K562 (cell line): ENCODE measurements at regions not wholly inside any gene's neighbourhood (a gene's known extent, or its start where the extent isn't known, plus 50 kb on each side); places are given as distances from the start of the nearest gene placed in this dataset.

ENCODE experiments used
- ATAC-seq: fragments of 200-7000 bp; cut with Tn5 transposase; 3 replicates; pipeline ENCODE4 v1.9.1; 2020; ENCODE audit warnings: moderate library complexity
- BruUV-seq: library from RNA; stranded (reverse); fragments of 400-500 nt; replicated peaks from 2 replicates; lab custom pipeline; 2021; lab: Mats Ljungman, UMichigan
- CTCF ChIA-PET: fragments of 300-600 bp; formaldehyde crosslinking; extraction: SDS; loops from one replicate; lab custom pipeline; 2021; ENCODE audit warnings: low intra/inter-chr PET ratio; lab: Yijun Ruan, JAX
- POLR2A ChIA-PET: fragments of 300-600, 350-650 bp; sonication (Branson Sonifier 250); formaldehyde crosslinking; extraction: SDS; loops from one replicate; lab custom pipeline; 2021; ENCODE audit warnings: antibody characterized with exemption, inconsistent platforms; lab: Yijun Ruan, JAX
- DNase-seq, 4 experiments: peaks; one replicate each; pipeline versions ENCODE4 v3.0.0 to v3.0.0-alpha.2; 2011 to 2018; ENCODE audit warnings: low spot score in 3 of 4, mixed read lengths in 3 of 4; ENCODE audit errors: extremely low read depth in 1 of 4
- FAIRE-seq: peaks from 2 replicates; lab custom pipeline; 2011; peaks lifted over from hg19 to GRCh38; lab: Jason Lieb, UNC
- H2AFZ ChIP-seq: 2 replicates; pipeline ENCODE4 v1.6.0; 2011; ENCODE audit warnings: low read depth, low read length, control low read depth, inconsistent platforms
- H3K27ac ChIP-seq: fragments of 200-600 bp; 3 replicates; pipeline ENCODE4 v1.8.0; 2011; ENCODE audit warnings: low read depth, mild to moderate bottlenecking, control low read depth, inconsistent platforms, low read length, moderate library complexity, mixed read lengths; ENCODE audit errors: extremely low read depth
- H3K27me3 ChIP-seq, 2 experiments: fragments of 300-600 bp in 1 of 2; 2 replicates in 1 of 2; 3 replicates in 1 of 2; pipeline versions ENCODE4 v1.6.0 to v1.8.0; 2011; ENCODE audit warnings: inconsistent platforms in 2 of 2, low read length in 2 of 2, mild to moderate bottlenecking in 1 of 2, mixed read lengths in 1 of 2, moderate library complexity in 1 of 2; ENCODE audit not compliant: control insufficient read depth in 2 of 2, insufficient read depth in 2 of 2
- H3K36me3 ChIP-seq: fragments of 300-600 bp; 3 replicates; pipeline ENCODE4 v1.8.0; 2011; ENCODE audit warnings: mild to moderate bottlenecking, low read length, inconsistent platforms; ENCODE audit not compliant: control insufficient read depth, insufficient read depth
- H3K4me1 ChIP-seq, 2 experiments: fragments of 200-600 bp in 1 of 2; replicated peaks in 1 of 2; 2 replicates in 1 of 2; 3 replicates in 1 of 2; pipeline versions ENCODE4 v1.5.1 to v1.8.0; 2011; ENCODE audit warnings: inconsistent platforms in 2 of 2, low read length in 2 of 2, mild to moderate bottlenecking in 1 of 2, mixed read lengths in 1 of 2, moderate library complexity in 1 of 2; ENCODE audit not compliant: control insufficient read depth in 2 of 2, insufficient read depth in 2 of 2
- H3K4me2 ChIP-seq: 2 replicates; pipeline ENCODE4 v1.6.1; 2011; ENCODE audit warnings: low read length, control low read depth, inconsistent platforms, mixed read lengths; ENCODE audit not compliant: insufficient read depth
- H3K4me3 ChIP-seq: fragments of 200-600 bp; sonication (generic), shearing (Covaris generic); 2 replicates; pipeline ENCODE4 v1.5.1; 2016; ENCODE audit warnings: control low read depth, inconsistent platforms
- H3K79me2 ChIP-seq: fragments of 200-600 bp; 3 replicates; pipeline ENCODE4 v1.8.0; 2011; ENCODE audit warnings: low read length, inconsistent platforms; ENCODE audit not compliant: control insufficient read depth, insufficient read depth
- H3K9ac ChIP-seq, 2 experiments: 2 replicates each; pipeline versions ENCODE4 v1.6.0 to v1.6.1; 2011; ENCODE audit warnings: low read depth in 2 of 2, low read length in 2 of 2, control low read depth in 1 of 2, inconsistent platforms in 1 of 2, mild to moderate bottlenecking in 1 of 2, mixed read lengths in 1 of 2; ENCODE audit not compliant: insufficient read depth in 1 of 2
- H3K9me1 ChIP-seq: one replicate; pipeline ENCODE4 v1.6.0; 2011; ENCODE audit warnings: inconsistent platforms, mild to moderate bottlenecking, low read length, moderate library complexity; ENCODE audit not compliant: control insufficient read depth, insufficient read depth
- H3K9me3 ChIP-seq: replicated peaks from 2 replicates; pipeline ENCODE4 v1.5.1; 2011; ENCODE audit warnings: low read depth, low read length, inconsistent platforms; ENCODE audit not compliant: control insufficient read depth, insufficient read depth
- H4K20me1 ChIP-seq: replicated peaks from 2 replicates; pipeline ENCODE4 v1.6.1; 2011; ENCODE audit warnings: low read length, inconsistent platforms, mixed read lengths; ENCODE audit not compliant: control insufficient read depth, insufficient read depth
- ADNP ChIP-seq: fragments of 200-800 bp; sonication (Bioruptor generic); IDR thresholded peaks from 2 replicates; pipeline ENCODE4 v1.6.1; 2016; ENCODE audit warnings: missing genetic modification characterization, missing compliant biosample characterization
- CHD4 ChIP-seq: fragments of 200-600 bp; sonication (generic); IDR thresholded peaks from 3 replicates; pipeline ENCODE4 v1.6.1; 2012; ENCODE audit warnings: low read depth, mild to moderate bottlenecking, mixed read lengths, low read length, inconsistent platforms; ENCODE audit not compliant: insufficient read depth, insufficient replicate concordance, poor library complexity, severe bottlenecking
- DPF2 ChIP-seq: fragments of 450-650 bp; IDR thresholded peaks from 2 replicates; pipeline ENCODE4 v1.6.1; 2016
- E2F3 ChIP-seq: fragments of 250-450 bp; sonication (Bioruptor Pico); IDR thresholded peaks from 2 replicates; pipeline ENCODE4 v1.4.0; 2020; ENCODE audit warnings: mild to moderate bottlenecking
- MTA1 ChIP-seq: fragments of 450-650 bp; IDR thresholded peaks from 2 replicates; pipeline ENCODE4 v1.6.1; 2017; ENCODE audit warnings: borderline replicate concordance
- NCOA6 ChIP-seq: fragments of 450-650 bp; IDR thresholded peaks from 2 replicates; pipeline ENCODE4 v1.6.1; 2017; ENCODE audit warnings: mild to moderate bottlenecking
- PYGO2 ChIP-seq: fragments of 450-650 bp; IDR thresholded peaks from 2 replicates; pipeline ENCODE4 v1.6.1; 2016; ENCODE audit warnings: mild to moderate bottlenecking, missing genetic modification characterization, moderate library complexity, missing compliant biosample characterization
- RAD21 ChIP-seq, 2 experiments: fragments of 250-450 bp in 1 of 2; fragments of 450-650 bp in 1 of 2; sonication (Bioruptor Pico) in 1 of 2; formaldehyde crosslinking in 1 of 2; IDR thresholded peaks in 1 of 2; conservative IDR thresholded peaks in 1 of 2; 2 replicates each; pipeline versions ENCODE4 v1.4.0 to v1.8.0; 2020 to 2022; ENCODE audit warnings: mild to moderate bottlenecking in 2 of 2, moderate library complexity in 1 of 2
- RBM34 ChIP-seq: fragments of 200-400 bp; formaldehyde crosslinking; IDR thresholded peaks from 2 replicates; pipeline ENCODE4 v1.6.1; 2018; ENCODE audit warnings: low read length, borderline replicate concordance; ENCODE audit not compliant: insufficient read depth
- SAFB2 ChIP-seq: fragments of 200-400 bp; formaldehyde crosslinking; IDR thresholded peaks from 2 replicates; pipeline ENCODE4 v1.6.1; 2018; ENCODE audit warnings: borderline replicate concordance, low read length, low read depth, moderate library complexity; ENCODE audit not compliant: severe bottlenecking
- SMARCC2 ChIP-seq: fragments of 450-650 bp; IDR thresholded peaks from 2 replicates; pipeline ENCODE4 v1.6.1; 2017; ENCODE audit warnings: antibody characterized with exemption, moderate library complexity, mild to moderate bottlenecking, low read depth
- SMARCE1 ChIP-seq: fragments of 450-650 bp; IDR thresholded peaks from 2 replicates; pipeline ENCODE4 v1.7.1; 2016; ENCODE audit warnings: mild to moderate bottlenecking
- SMC3 ChIP-seq: conservative IDR thresholded peaks from 2 replicates; pipeline ENCODE4 v1.6.1; 2011; ENCODE audit warnings: low read depth, low read length, improper control_type of control experiment; ENCODE audit not compliant: insufficient read depth
- SPI1 ChIP-seq: IDR thresholded peaks from 2 replicates; pipeline ENCODE4 v1.6.1; 2011; ENCODE audit warnings: low read depth, low read length, control low read depth, borderline replicate concordance
- TARDBP ChIP-seq: fragments of 450-650 bp; IDR thresholded peaks from 2 replicates; pipeline ENCODE4 v1.6.1; 2016
- ZNF407 ChIP-seq: fragments of 450-650 bp; IDR thresholded peaks from 2 replicates; pipeline ENCODE4 v1.6.1; 2016; ENCODE audit warnings: low read depth
- WGBS: fragments of 100-300 bp; shearing (Covaris generic); methylation state at CpG from one replicate; pipeline ENCODE4 v1.1.6; 2016; ENCODE audit warnings: low coverage, mixed read lengths; ENCODE audit not compliant: insufficient coverage; ENCODE audit errors: missing lambda C conversion rate; 5-methylcytosine and 5-hydroxymethylcytosine counted together
- in situ Hi-C: fragments of 300-500 bp; cut with MboI; formaldehyde crosslinking; loops from 4 replicates; pipeline ENCODE4 v1.15.0; 2018; ENCODE audit warnings: inconsistent platforms, mixed read lengths
- intact Hi-C: fragments of 100-400 bp; cut with micrococcal nuclease; formaldehyde crosslinking; loops from 2 replicates; pipeline ENCODE4 v1.14.2; 2022

GRCh38 chr6:165850434-165851019 is 187.5 kb upstream of the PDE10A start:
- peak; percentile 94 for FAIRE-seq
- no peak overlapping the region for H2AFZ ChIP-seq
- no peak overlapping the region for H3K4me2 ChIP-seq
- TF ChIP-seq E2F3 (CRISPR knock-in tag) (no peak), CHD4 (no peak), SMARCC2 (no peak), NCOA6 (no peak), TARDBP (no peak), DPF2 (no peak), RAD21 (CRISPR knock-in tag; conservative IDR thresholded peaks at IDR 0.05 in 1 of 2, IDR thresholded peaks at IDR 0.05 in 1 of 2) (peak; percentile 83), MTA1 (no peak), ADNP (no peak), RBM34 (no peak), SMC3 (peak; percentile 85), PYGO2 (tag) (no peak), SMARCE1 (no peak), SPI1 (peak; percentile 74), SAFB2 (no peak), ZNF407 (no peak)

More at GRCh38 chr6:165850434-165851019, 187.5 kb upstream of the PDE10A start:
- ATAC-seq: peak; percentile 93
- H4K20me1 ChIP-seq: no peaks in the 10 kb centered on the region
- no peak overlapping the region for H3K27ac ChIP-seq
- H3K9me3 ChIP-seq: no peaks in the 10 kb centered on the region
- DNase-seq: peak; percentile 71 to 83 (median 78)
- H3K4me3 ChIP-seq: no peak overlapping the region
- intact Hi-C loops: loop anchor here (1.0 to 5.0 kb wide), 3 partner anchors 108 to 410 kb away; no protein-coding TSS in a partner anchor
- H3K79me2 ChIP-seq: no peaks in the 10 kb centered on the region
- peaks cover 0 to 11% of the 10 kb centered on the region in 2 experiments; a peak in 1 of 5 replicates for H3K4me1 ChIP-seq
- WGBS: 1% methylated on average over 9 of the region's 9 CpGs
- in situ Hi-C loops: loop anchor here (10.0 kb wide), 1 partner anchor 136 kb away; no protein-coding TSS in a partner anchor
- no peak overlapping the region for H3K9ac ChIP-seq
- ChIA-PET POLR2A (no interaction called here), CTCF (interaction anchor here (0.6 to 2.4 kb wide), 3 partner anchors 11 to 411 kb away, joined by 3 to 10 read pairs (median 5); no protein-coding TSS in a partner anchor)
- no peaks in the 10 kb centered on the region for H3K36me3 ChIP-seq
- no TSS peak for BruUV-seq
- H3K27me3 ChIP-seq: peaks cover 16 to 47% of the 10 kb centered on the region in 2 experiments; a peak in 4 of 5 replicates
- no peaks in the 10 kb centered on the region for H3K9me1 ChIP-seq
